H9 (cell line): ENCODE measurements at regions not wholly inside any gene's neighbourhood (a gene's known extent, or its start where the extent isn't known, plus 50 kb on each side); places are given as distances from the start of the nearest gene placed in this dataset.

Experiments
- DNase-seq: peaks from one replicate; pipeline ENCODE4 v3.0.0-alpha.2; 2017
- H2AFZ ChIP-seq: one replicate; pipeline ENCODE4 v1.6.1; 2013; ENCODE audit warnings: mild to moderate bottlenecking, low read length, control low read depth, moderate library complexity
- H2AK5ac ChIP-seq: 2 replicates; pipeline ENCODE4 v1.6.1; 2013; ENCODE audit warnings: low read length, control low read depth, mixed read lengths; ENCODE audit not compliant: insufficient read length
- H2BK120ac ChIP-seq: one replicate; pipeline ENCODE4 v1.6.1; 2013; ENCODE audit warnings: low read depth, mild to moderate bottlenecking, low read length, control low read depth, inconsistent platforms; ENCODE audit not compliant: poor library complexity, severe bottlenecking
- H2BK12ac ChIP-seq: 2 replicates; pipeline ENCODE4 v1.6.1; 2013; ENCODE audit warnings: low read length, control low read depth, mixed read lengths, low read depth; ENCODE audit not compliant: insufficient read length
- H2BK15ac ChIP-seq: 2 replicates; pipeline ENCODE4 v1.6.1; 2013; ENCODE audit warnings: low read depth, low read length, control low read depth
- H2BK20ac ChIP-seq: one replicate; pipeline ENCODE4 v1.6.1; 2013; ENCODE audit warnings: low read depth, mild to moderate bottlenecking, low read length, control low read depth, inconsistent platforms; ENCODE audit not compliant: poor library complexity, severe bottlenecking
- H2BK5ac ChIP-seq: 2 replicates; pipeline ENCODE4 v1.6.1; 2013; ENCODE audit warnings: low read length, control low read depth, mixed read lengths; ENCODE audit not compliant: insufficient read length
- H3K14ac ChIP-seq: 2 replicates; pipeline ENCODE4 v1.6.1; 2013; ENCODE audit warnings: low read length, control low read depth; ENCODE audit not compliant: insufficient read depth
- H3K18ac ChIP-seq: 2 replicates; pipeline ENCODE4 v1.6.1; 2013; ENCODE audit warnings: low read depth, mild to moderate bottlenecking, mixed read lengths, low read length, control low read depth; ENCODE audit not compliant: insufficient read length
- H3K23ac ChIP-seq: 2 replicates; pipeline ENCODE4 v1.6.1; 2013; ENCODE audit warnings: low read length, control low read depth, mixed read lengths, low read depth; ENCODE audit not compliant: insufficient read length
- H3K23me2 ChIP-seq: 2 replicates; pipeline ENCODE4 v1.6.1; 2013; ENCODE audit warnings: low read depth, mild to moderate bottlenecking, mixed read lengths, low read length, control low read depth; ENCODE audit not compliant: insufficient read length, poor library complexity, severe bottlenecking
- H3K27ac ChIP-seq: 2 replicates; pipeline ENCODE4 v1.5.1; 2013; ENCODE audit warnings: low read length, control low read depth, mixed read lengths, low read depth; ENCODE audit not compliant: insufficient read length
- H3K27me3 ChIP-seq: 2 replicates; pipeline ENCODE4 v1.6.1; 2013; ENCODE audit warnings: low read length, control low read depth, inconsistent platforms; ENCODE audit not compliant: insufficient read depth
- H3K4ac ChIP-seq: 2 replicates; pipeline ENCODE4 v1.6.1; 2013; ENCODE audit warnings: low read depth, mild to moderate bottlenecking, control low read depth, inconsistent platforms, low read length, moderate library complexity
- H3K4me1 ChIP-seq: 2 replicates; pipeline ENCODE4 v1.6.1; 2013; ENCODE audit warnings: low read length, control low read depth, inconsistent platforms; ENCODE audit not compliant: insufficient read depth
- H3K4me2 ChIP-seq: 2 replicates; pipeline ENCODE4 v1.6.1; 2013; ENCODE audit warnings: low read length, control low read depth, mixed read lengths; ENCODE audit not compliant: insufficient read length, insufficient read depth
- H3K56ac ChIP-seq: 2 replicates; pipeline ENCODE4 v1.6.1; 2013; ENCODE audit warnings: low read depth, mild to moderate bottlenecking, mixed read lengths, low read length, control low read depth; ENCODE audit not compliant: insufficient read length
- H3K79me1 ChIP-seq: 2 replicates; pipeline ENCODE4 v1.6.1; 2013; ENCODE audit warnings: low read depth, mild to moderate bottlenecking, moderate library complexity, low read length, control low read depth, inconsistent platforms; ENCODE audit not compliant: insufficient read depth, poor library complexity, severe bottlenecking
- H3K79me2 ChIP-seq: 2 replicates; pipeline ENCODE4 v1.6.1; 2013; ENCODE audit warnings: low read length, control low read depth, inconsistent platforms; ENCODE audit not compliant: insufficient read depth
- H3K9ac ChIP-seq: 2 replicates; pipeline ENCODE4 v1.6.1; 2013; ENCODE audit warnings: low read length, control low read depth, mixed read lengths; ENCODE audit not compliant: insufficient read length; ENCODE audit errors: extremely low read depth
- H3K9me3 ChIP-seq: one replicate; pipeline ENCODE4 v1.6.1; 2013; ENCODE audit warnings: low read depth, low read length, inconsistent platforms; ENCODE audit not compliant: control insufficient read depth
- H3T11ph ChIP-seq: one replicate; pipeline ENCODE4 v1.6.1; 2013; ENCODE audit warnings: mild to moderate bottlenecking, low read length, control low read depth, inconsistent platforms
- H4K20me1 ChIP-seq: one replicate; pipeline ENCODE4 v1.6.1; 2013; ENCODE audit not compliant: control insufficient read depth, insufficient read length, insufficient read depth
- H4K5ac ChIP-seq: 2 replicates; pipeline ENCODE4 v1.6.1; 2013; ENCODE audit warnings: low read depth, mild to moderate bottlenecking, mixed read lengths, low read length, control low read depth; ENCODE audit not compliant: insufficient read length
- H4K8ac ChIP-seq: replicated peaks from 2 replicates; pipeline ENCODE4 v1.6.1; 2013; ENCODE audit warnings: low read length, control low read depth, mixed read lengths, low read depth; ENCODE audit not compliant: insufficient read length
- H4K91ac ChIP-seq: 2 replicates; pipeline ENCODE4 v1.6.1; 2013; ENCODE audit warnings: low read depth, mild to moderate bottlenecking, moderate library complexity, mixed read lengths, low read length, control low read depth; ENCODE audit not compliant: insufficient read length
- H3K27ac Mint-ChIP-seq, 3 experiments: 2 replicates in 2 of 3; 3 replicates in 1 of 3; pipeline ENCODE4 v1.8.0; 2020 to 2021; ENCODE audit warnings: mixed read lengths in 3 of 3, mild to moderate bottlenecking in 1 of 3, moderate library complexity in 1 of 3
- H3K27me3 Mint-ChIP-seq: 2 replicates; pipeline ENCODE4 v1.8.0; 2021; ENCODE audit warnings: low read depth, mild to moderate bottlenecking, moderate library complexity, mixed read lengths
- H3K36me3 Mint-ChIP-seq, 3 experiments: 2 replicates in 2 of 3; 3 replicates in 1 of 3; pipeline ENCODE4 v1.8.0; 2020 to 2021; ENCODE audit warnings: low read depth in 3 of 3, mixed read lengths in 3 of 3; ENCODE audit not compliant: insufficient read depth in 1 of 3
- H3K4me1 Mint-ChIP-seq, 2 experiments: 2 replicates each; pipeline ENCODE4 v1.8.0; 2020; ENCODE audit warnings: mixed read lengths in 2 of 2
- H3K4me3 Mint-ChIP-seq, 2 experiments: 2 replicates in 1 of 2; 3 replicates in 1 of 2; pipeline ENCODE4 v1.8.0; 2020 to 2021; ENCODE audit warnings: mild to moderate bottlenecking in 2 of 2, mixed read lengths in 2 of 2, moderate library complexity in 1 of 2
- H3K9me3 Mint-ChIP-seq, 2 experiments: 2 replicates in 1 of 2; 3 replicates in 1 of 2; pipeline ENCODE4 v1.8.0; 2020; ENCODE audit warnings: mild to moderate bottlenecking in 2 of 2, mixed read lengths in 2 of 2, moderate library complexity in 1 of 2
- CTCF ChIP-seq: fragments of 200-600 bp; sonication (generic); conservative IDR thresholded peaks from 3 replicates; pipeline ENCODE4 v1.8.0; 2021; ENCODE audit warnings: antibody characterized with exemption, mild to moderate bottlenecking
- WGBS: extraction: QIAGEN DNeasy Blood & Tissue Kit; methylation state at CpG from one replicate; pipeline ENCODE4 v1.1.7; 2013; ENCODE audit warnings: missing lambda C conversion rate, low lambda C conversion rate, mixed read lengths; ENCODE audit not compliant: insufficient read length; ENCODE audit errors: extremely low coverage; 5-methylcytosine and 5-hydroxymethylcytosine counted together

- no peaks in the 10 kb centered on the region for H3K36me3 Mint-ChIP-seq
- H3K18ac ChIP-seq, result no peak overlapping the region
- no peaks in the 10 kb centered on the region for H3K27me3 ChIP-seq
- H4K8ac ChIP-seq, result no peak overlapping the region
- H3K4me1 ChIP-seq, result no peaks in the 10 kb centered on the region
- no peak overlapping the region for H2BK120ac ChIP-seq
- WGBS, result no CpG with 5 or more reads among the region's 1 CpG
- H3K4ac ChIP-seq, result no peak overlapping the region
- H4K20me1 ChIP-seq, result no peaks in the 10 kb centered on the region
- no peak overlapping the region for H3T11ph ChIP-seq
- no peak overlapping the region for H4K91ac ChIP-seq
- no peak overlapping the region for H3K4me2 ChIP-seq
- no peak overlapping the region for H2BK15ac ChIP-seq
- no peak overlapping the region for H3K56ac ChIP-seq
- no peak overlapping the region for H3K4me3 Mint-ChIP-seq
- H3K27ac ChIP-seq, result no peak overlapping the region
- no peak for TF ChIP-seq CTCF
- peaks cover 2 to 7% of the 10 kb centered on the region in 2 experiments; a peak in 3 of 4 replicates for H3K4me1 Mint-ChIP-seq
- H3K9ac ChIP-seq, result no peak overlapping the region
- H3K9me3 Mint-ChIP-seq, result no peaks in the 10 kb centered on the region
- H3K23ac ChIP-seq, result no peak overlapping the region
- H3K79me2 ChIP-seq, result no peaks in the 10 kb centered on the region
- no peak overlapping the region for H4K5ac ChIP-seq
- H3K23me2 ChIP-seq, result no peaks in the 10 kb centered on the region
- no peak overlapping the region for H3K27ac Mint-ChIP-seq
- H2BK12ac ChIP-seq, result no peak overlapping the region
- H2BK20ac ChIP-seq, result no peak overlapping the region
- no peaks in the 10 kb centered on the region for H3K9me3 ChIP-seq
- no peaks in the 10 kb centered on the region for H3K79me1 ChIP-seq
- no peaks in the 10 kb centered on the region for H3K27me3 Mint-ChIP-seq
- no peak overlapping the region for H3K14ac ChIP-seq
- H2BK5ac ChIP-seq, result no peak overlapping the region
- H2AK5ac ChIP-seq, result no peak overlapping the region
- H2AFZ ChIP-seq, result no peak overlapping the region
- DNase-seq, result no peak
Measured at GRCh38 chr9:103734471-103734870, 359.6 kb upstream of the SMC2 start.
